AG09309 (cell line): ENCODE measurements at regions not wholly inside any gene's neighbourhood (a gene's known extent, or its start where the extent isn't known, plus 50 kb on each side); places are given as distances from the start of the nearest gene placed in this dataset.

Source experiments
- DNase-seq: peaks from one replicate; pipeline ENCODE4 v3.0.0-alpha.2; 2010; ENCODE audit warnings: low read depth
- H3K4me3 ChIP-seq: 2 replicates; pipeline ENCODE4 v1.5.1; 2011; ENCODE audit warnings: mild to moderate bottlenecking, low read depth, low read length, moderate library complexity; ENCODE audit not compliant: control insufficient read depth
- CTCF ChIP-seq: IDR thresholded peaks from 2 replicates; pipeline ENCODE4 v1.5.1; 2011; ENCODE audit warnings: mild to moderate bottlenecking, low read depth, low read length, inconsistent platforms; ENCODE audit not compliant: insufficient read depth, control insufficient read depth; ENCODE audit errors: missing control alignments

GRCh38 chr17:65438173-65438572 is 123.3 kb downstream of the AXIN2 start:
- H3K4me3 ChIP-seq = no peak overlapping the region
- no peak for DNase-seq
- no peak for TF ChIP-seq CTCF

- TF ChIP-seq CTCF = no peak
- no peak for DNase-seq
- H3K4me3 ChIP-seq = no peak overlapping the region
These were observed 124.6 kb downstream of the AXIN2 start for GRCh38 chr17:65436871-65437270.

- no peak for TF ChIP-seq CTCF
- DNase-seq = no peak
- no peak overlapping the region for H3K4me3 ChIP-seq
These were observed 126.6 kb downstream of the AXIN2 start for GRCh38 chr17:65434878-65435277.

GRCh38 chr17:65434251-65434650 is 127.2 kb downstream of the AXIN2 start:
- no peak overlapping the region for H3K4me3 ChIP-seq
- TF ChIP-seq CTCF = no peak
- DNase-seq = no peak

- no peak for DNase-seq
- no peak overlapping the region for H3K4me3 ChIP-seq
- no peak for TF ChIP-seq CTCF
These were observed 127.9 kb downstream of the AXIN2 start for GRCh38 chr17:65433592-65433991.

- no peak for TF ChIP-seq CTCF
- no peak for DNase-seq
- H3K4me3 ChIP-seq = no peak overlapping the region
These were observed 128.3 kb downstream of the AXIN2 start for GRCh38 chr17:65433157-65433556.

- no peak overlapping the region for H3K4me3 ChIP-seq
- TF ChIP-seq CTCF = no peak
- no peak for DNase-seq
These were observed 130.3 kb downstream of the AXIN2 start for GRCh38 chr17:65431116-65431515.
